SK-N-SH treated with all-trans-retinoic acid at 6 μM for 48 hours (cell line): ENCODE measurements at regions not wholly inside any gene's neighbourhood (a gene's known extent, or its start where the extent isn't known, plus 50 kb on each side); places are given as distances from the start of the nearest gene placed in this dataset.

Experiments used
- ATAC-seq: fragments of 200-7000 bp; cut with Tn5 transposase; 3 replicates; pipeline ENCODE4 v1.9.1; 2020; ENCODE audit warnings: mild to moderate bottlenecking, moderate library complexity
- ARNTL ChIP-seq: fragments of 450-650 bp; formaldehyde crosslinking; IDR thresholded peaks from 2 replicates; pipeline ENCODE4 v1.5.0; 2020; ENCODE audit warnings: low read depth, mild to moderate bottlenecking, moderate library complexity, borderline replicate concordance
- CREB5 ChIP-seq: fragments of 250-450 bp; sonication (Bioruptor Pico); IDR thresholded peaks from 2 replicates; pipeline ENCODE4 v1.5.1; 2020; ENCODE audit warnings: low read depth, mild to moderate bottlenecking, moderate library complexity
- CSDC2 ChIP-seq: fragments of 250-450 bp; sonication (Bioruptor Pico); IDR thresholded peaks from 2 replicates; pipeline ENCODE4 v1.5.0; 2020; ENCODE audit warnings: mild to moderate bottlenecking, moderate library complexity
- GLIS3 ChIP-seq: fragments of 250-450 bp; sonication (Bioruptor Pico); IDR thresholded peaks from 2 replicates; pipeline ENCODE4 v1.5.0; 2020; ENCODE audit warnings: mild to moderate bottlenecking, moderate library complexity
- ISL1 ChIP-seq: fragments of 250-450 bp; sonication (Bioruptor Pico); IDR thresholded peaks from 2 replicates; pipeline ENCODE4 v2.1.2; 2022; ENCODE audit warnings: mild to moderate bottlenecking, moderate library complexity
- PATZ1 ChIP-seq: fragments of 250-450 bp; sonication (Bioruptor Pico); IDR thresholded peaks from 2 replicates; pipeline ENCODE4 v1.8.0; 2020; ENCODE audit warnings: mild to moderate bottlenecking, moderate library complexity, borderline replicate concordance
- POU6F1 ChIP-seq: fragments of 250-450 bp; sonication (Bioruptor Pico); IDR thresholded peaks from 2 replicates; pipeline ENCODE4 v1.8.0; 2021; ENCODE audit warnings: low read depth, mild to moderate bottlenecking, moderate library complexity, borderline replicate concordance
- PPARA ChIP-seq: fragments of 250-450 bp; sonication (Bioruptor Pico); IDR thresholded peaks from 2 replicates; pipeline ENCODE4 v1.5.0; 2020; ENCODE audit warnings: mild to moderate bottlenecking, borderline replicate concordance
- RARB ChIP-seq: fragments of 250-450 bp; sonication (Bioruptor Pico); IDR thresholded peaks from 2 replicates; pipeline ENCODE4 v1.8.0; 2021; ENCODE audit warnings: mild to moderate bottlenecking, moderate library complexity
- SNAI2 ChIP-seq: fragments of 250-450 bp; sonication (Bioruptor Pico); IDR thresholded peaks from 2 replicates; pipeline ENCODE4 v1.5.0; 2020; ENCODE audit warnings: mild to moderate bottlenecking, moderate library complexity
- TCF4 ChIP-seq: fragments of 250-450 bp; sonication (Bioruptor Pico); IDR thresholded peaks from 2 replicates; pipeline ENCODE4 v1.8.0; 2021; ENCODE audit warnings: mild to moderate bottlenecking, moderate library complexity, borderline replicate concordance
- TOX ChIP-seq: fragments of 250-450 bp; sonication (Bioruptor Pico); IDR thresholded peaks from 2 replicates; pipeline ENCODE4 v1.8.0; 2021; ENCODE audit warnings: mild to moderate bottlenecking, moderate library complexity, borderline replicate concordance
- ZC3H10 ChIP-seq: fragments of 250-450 bp; sonication (Bioruptor Pico); IDR thresholded peaks from 2 replicates; pipeline ENCODE4 v1.5.1; 2021; ENCODE audit warnings: mild to moderate bottlenecking, moderate library complexity
- ZFP3 ChIP-seq: fragments of 250-450 bp; sonication (Bioruptor Pico); IDR thresholded peaks from 2 replicates; pipeline ENCODE4 v1.5.0; 2020; ENCODE audit warnings: mild to moderate bottlenecking, moderate library complexity
- ZNF565 ChIP-seq: fragments of 450-650 bp; formaldehyde crosslinking; conservative IDR thresholded peaks from 2 replicates; pipeline ENCODE4 v1.5.0; 2020; ENCODE audit warnings: low read depth, mild to moderate bottlenecking, moderate library complexity
- ZNF70 ChIP-seq: fragments of 450-650 bp; formaldehyde crosslinking; IDR thresholded peaks from 2 replicates; pipeline ENCODE4 v1.5.0; 2020; ENCODE audit warnings: mild to moderate bottlenecking, moderate library complexity
- ZNF8 ChIP-seq: fragments of 450-650 bp; formaldehyde crosslinking; IDR thresholded peaks from 2 replicates; pipeline ENCODE4 v1.5.0; 2020; ENCODE audit warnings: mild to moderate bottlenecking, moderate library complexity
- TF ChIP-seq, protein P1 (sequence below): fragments of 250-450 bp; sonication (Bioruptor Pico); IDR thresholded peaks from 2 replicates; pipeline ENCODE4 v1.5.1; 2021; ENCODE audit warnings: mild to moderate bottlenecking, moderate library complexity
- TF ChIP-seq, protein P2 (sequence below): fragments of 250-450 bp; sonication (Bioruptor Pico); IDR thresholded peaks from 2 replicates; pipeline ENCODE4 v1.5.0; 2020; ENCODE audit warnings: mild to moderate bottlenecking, moderate library complexity

GRCh38 chr11:39144351-39145130, 2314.9 kb downstream of the LRRC4C start:
- TF ChIP-seq POU6F1 (no peak), ZNF565 (CRISPR knock-in tag) (no peak), SNAI2 (no peak)
- no peak for ATAC-seq

DNA sequence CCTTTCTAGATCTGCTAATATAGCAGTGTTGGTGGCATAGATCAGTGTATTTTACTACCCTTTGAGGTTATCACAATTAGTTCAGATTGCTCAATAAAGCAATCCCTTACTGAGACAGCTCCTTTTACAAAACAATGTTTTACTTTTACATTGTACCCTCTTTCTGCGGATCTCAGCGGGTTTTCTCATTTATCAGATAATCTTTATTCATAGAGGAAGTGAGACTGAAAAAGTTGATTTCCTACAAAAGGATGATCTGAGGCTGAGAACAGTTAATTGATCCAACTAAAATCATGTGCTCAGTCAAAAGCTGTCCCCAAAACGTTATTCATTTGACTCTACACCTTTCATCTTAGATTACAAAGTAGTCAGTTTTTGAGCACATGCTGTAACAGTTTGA, 2319.9 kb downstream of the LRRC4C start:
- TF ChIP-seq ZC3H10 (CRISPR knock-in tag) (no peak), ARNTL (CRISPR knock-in tag) (no peak), CSDC2 (CRISPR knock-in tag) (no peak), PATZ1 (no peak), CREB5 (CRISPR knock-in tag) (no peak), SNAI2 (no peak), ZFP3 (no peak), PPARA (no peak)
- TF ChIP-seq, protein P1, sequence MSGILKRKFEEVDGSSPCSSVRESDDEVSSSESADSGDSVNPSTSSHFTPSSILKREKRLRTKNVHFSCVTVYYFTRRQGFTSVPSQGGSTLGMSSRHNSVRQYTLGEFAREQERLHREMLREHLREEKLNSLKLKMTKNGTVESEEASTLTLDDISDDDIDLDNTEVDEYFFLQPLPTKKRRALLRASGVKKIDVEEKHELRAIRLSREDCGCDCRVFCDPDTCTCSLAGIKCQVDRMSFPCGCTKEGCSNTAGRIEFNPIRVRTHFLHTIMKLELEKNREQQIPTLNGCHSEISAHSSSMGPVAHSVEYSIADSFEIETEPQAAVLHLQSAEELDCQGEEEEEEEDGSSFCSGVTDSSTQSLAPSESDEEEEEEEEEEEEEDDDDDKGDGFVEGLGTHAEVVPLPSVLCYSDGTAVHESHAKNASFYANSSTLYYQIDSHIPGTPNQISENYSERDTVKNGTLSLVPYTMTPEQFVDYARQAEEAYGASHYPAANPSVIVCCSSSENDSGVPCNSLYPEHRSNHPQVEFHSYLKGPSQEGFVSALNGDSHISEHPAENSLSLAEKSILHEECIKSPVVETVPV (CRISPR knock-in tag) = no peak
- ATAC-seq = no peak

DNA sequence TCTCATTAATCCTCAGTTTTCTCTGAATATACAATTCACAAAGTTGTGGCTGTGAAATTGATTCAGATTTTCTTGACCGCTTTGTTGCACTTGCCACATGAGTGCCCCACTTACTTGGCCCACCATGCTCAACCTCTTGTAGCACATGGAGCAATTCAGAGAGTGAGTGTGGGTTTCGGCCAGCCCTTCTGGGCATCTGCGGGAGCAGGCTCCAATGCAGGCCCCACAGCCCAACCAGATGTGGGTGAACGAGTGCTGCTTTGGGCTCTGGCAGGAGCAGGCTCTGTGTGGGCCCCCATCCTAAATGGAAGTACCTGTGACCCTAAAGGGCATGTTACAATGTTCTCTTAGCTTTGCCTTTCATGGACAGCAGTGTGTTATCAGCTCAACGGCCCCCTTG, 2338.6 kb downstream of the LRRC4C start:
- no peak for ATAC-seq
- TF ChIP-seq ZNF8 (CRISPR knock-in tag) (no peak), GLIS3 (CRISPR knock-in tag) (no peak), PATZ1 (no peak), ZC3H10 (CRISPR knock-in tag) (no peak), PPARA (no peak), TOX (CRISPR knock-in tag) (no peak), SNAI2 (no peak), RARB (no peak), ZNF70 (CRISPR knock-in tag) (no peak)
- TF ChIP-seq, protein P1 (CRISPR knock-in tag) = no peak

DNA sequence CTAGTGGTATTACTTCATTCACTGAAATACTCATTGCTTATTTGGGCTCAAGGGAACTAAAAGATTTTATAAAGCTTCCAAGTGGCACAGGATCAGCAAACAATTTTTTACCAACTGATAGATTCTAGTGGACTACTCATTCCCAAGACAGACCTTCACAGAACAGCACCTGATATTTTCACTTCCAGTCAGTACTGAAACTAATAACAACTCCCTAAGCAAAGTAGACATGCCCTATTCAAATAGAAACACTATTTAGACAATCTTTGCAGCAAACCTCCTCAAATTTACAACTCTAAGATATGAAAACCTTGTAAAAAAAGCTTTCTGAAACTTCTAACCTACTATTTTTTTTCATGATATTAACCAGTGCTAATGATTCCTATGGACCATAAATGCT, 2345.8 kb downstream of the LRRC4C start:
- TF ChIP-seq TOX (CRISPR knock-in tag) = no peak
- no peak for TF ChIP-seq POU6F1
- TF ChIP-seq, protein P2, sequence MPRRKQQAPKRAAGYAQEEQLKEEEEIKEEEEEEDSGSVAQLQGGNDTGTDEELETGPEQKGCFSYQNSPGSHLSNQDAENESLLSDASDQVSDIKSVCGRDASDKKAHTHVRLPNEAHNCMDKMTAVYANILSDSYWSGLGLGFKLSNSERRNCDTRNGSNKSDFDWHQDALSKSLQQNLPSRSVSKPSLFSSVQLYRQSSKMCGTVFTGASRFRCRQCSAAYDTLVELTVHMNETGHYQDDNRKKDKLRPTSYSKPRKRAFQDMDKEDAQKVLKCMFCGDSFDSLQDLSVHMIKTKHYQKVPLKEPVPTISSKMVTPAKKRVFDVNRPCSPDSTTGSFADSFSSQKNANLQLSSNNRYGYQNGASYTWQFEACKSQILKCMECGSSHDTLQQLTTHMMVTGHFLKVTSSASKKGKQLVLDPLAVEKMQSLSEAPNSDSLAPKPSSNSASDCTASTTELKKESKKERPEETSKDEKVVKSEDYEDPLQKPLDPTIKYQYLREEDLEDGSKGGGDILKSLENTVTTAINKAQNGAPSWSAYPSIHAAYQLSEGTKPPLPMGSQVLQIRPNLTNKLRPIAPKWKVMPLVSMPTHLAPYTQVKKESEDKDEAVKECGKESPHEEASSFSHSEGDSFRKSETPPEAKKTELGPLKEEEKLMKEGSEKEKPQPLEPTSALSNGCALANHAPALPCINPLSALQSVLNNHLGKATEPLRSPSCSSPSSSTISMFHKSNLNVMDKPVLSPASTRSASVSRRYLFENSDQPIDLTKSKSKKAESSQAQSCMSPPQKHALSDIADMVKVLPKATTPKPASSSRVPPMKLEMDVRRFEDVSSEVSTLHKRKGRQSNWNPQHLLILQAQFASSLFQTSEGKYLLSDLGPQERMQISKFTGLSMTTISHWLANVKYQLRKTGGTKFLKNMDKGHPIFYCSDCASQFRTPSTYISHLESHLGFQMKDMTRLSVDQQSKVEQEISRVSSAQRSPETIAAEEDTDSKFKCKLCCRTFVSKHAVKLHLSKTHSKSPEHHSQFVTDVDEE (CRISPR knock-in tag) = no peak
- TF ChIP-seq TCF4 (CRISPR knock-in tag) = no peak
- no peak for TF ChIP-seq ISL1 (CRISPR knock-in tag)
- ATAC-seq = no peak
